IPS-18a (cell line): ENCODE measurements at regions not wholly inside any gene's neighbourhood (a gene's known extent, or its start where the extent isn't known, plus 50 kb on each side); places are given as distances from the start of the nearest gene placed in this dataset.

Experiments
- H3K27ac ChIP-seq: one replicate; pipeline ENCODE4 v1.5.1; 2013; ENCODE audit warnings: low read length
- H3K27me3 ChIP-seq: one replicate; pipeline ENCODE4 v1.6.1; 2013; ENCODE audit warnings: mild to moderate bottlenecking, low read length; ENCODE audit not compliant: control insufficient read depth, insufficient read depth
- H3K36me3 ChIP-seq: one replicate; pipeline ENCODE4 v1.6.1; 2013; ENCODE audit warnings: low read depth, low read length; ENCODE audit not compliant: control insufficient read depth
- H3K4me1 ChIP-seq: one replicate; pipeline ENCODE4 v1.6.1; 2013; ENCODE audit warnings: low read depth, low read length; ENCODE audit not compliant: control insufficient read depth
- H3K4me3 ChIP-seq: one replicate; pipeline ENCODE4 v1.5.1; 2013; ENCODE audit warnings: low read length
- H3K9ac ChIP-seq: one replicate; pipeline ENCODE4 v1.6.1; 2013; ENCODE audit warnings: mild to moderate bottlenecking, low read length, moderate library complexity
- H3K9me3 ChIP-seq: one replicate; pipeline ENCODE4 v1.6.1; 2013; ENCODE audit warnings: low read depth, low read length; ENCODE audit not compliant: control insufficient read depth

DNA sequence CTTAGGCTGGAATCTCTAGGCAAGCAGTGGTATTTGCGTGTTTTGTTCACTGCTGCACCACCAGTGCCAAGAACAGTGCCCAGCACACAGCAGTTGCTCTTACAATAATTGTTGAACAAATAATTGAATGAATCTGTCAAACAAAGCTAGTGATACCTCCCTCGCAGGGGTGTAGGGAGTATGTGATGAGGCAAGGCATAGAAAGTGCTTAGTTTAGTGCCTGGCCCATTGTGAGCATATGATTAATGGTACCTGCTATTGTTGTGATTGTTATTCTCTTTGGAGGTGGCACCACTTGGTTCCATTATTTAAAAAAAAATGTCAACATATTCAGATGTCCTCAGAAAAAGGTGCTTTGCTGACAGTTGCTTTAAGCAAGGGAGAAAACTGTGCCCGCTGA, 210.1 kb upstream of the TBX3 start:
- H3K9me3 ChIP-seq = no peaks in the 10 kb centered on the region
- H3K27ac ChIP-seq = no peak overlapping the region
- H3K4me3 ChIP-seq = no peak overlapping the region
- no peaks in the 10 kb centered on the region for H3K36me3 ChIP-seq
- H3K27me3 ChIP-seq = no peaks in the 10 kb centered on the region
- H3K9ac ChIP-seq = no peak overlapping the region
- no peaks in the 10 kb centered on the region for H3K4me1 ChIP-seq

DNA sequence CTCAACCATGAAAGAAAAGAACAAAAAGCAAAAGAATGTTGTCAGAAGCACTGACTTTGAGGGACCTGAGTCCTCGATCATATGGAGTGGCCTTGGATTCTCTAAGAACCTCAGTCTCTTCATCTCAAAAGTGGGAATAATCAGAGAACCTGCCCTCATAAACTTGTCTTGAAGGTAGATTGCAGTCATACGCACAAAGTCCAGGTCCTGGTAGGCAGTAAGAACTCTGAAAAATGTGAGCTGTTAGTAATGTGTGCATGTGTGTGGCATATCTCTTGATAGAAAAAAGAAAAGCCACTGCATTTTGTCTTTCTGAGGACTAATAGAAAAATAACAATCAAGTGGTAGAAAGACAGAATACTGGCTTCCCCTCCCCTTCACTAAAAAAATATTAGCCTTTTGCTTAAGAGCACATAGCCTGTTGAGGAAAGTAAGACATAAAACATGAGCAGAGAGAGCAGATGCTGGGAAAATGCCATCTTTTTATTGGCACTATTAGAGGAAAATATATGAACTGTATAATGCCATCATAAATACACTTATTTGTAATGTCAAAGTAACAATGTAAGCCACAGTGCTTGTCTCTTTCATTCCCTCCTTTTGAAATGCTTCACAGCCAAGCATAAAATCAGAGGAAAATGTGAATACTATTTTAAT, 205.1 kb upstream of the TBX3 start:
- Histone ChIP-seq H3K4me3 (no peak overlapping the region), H3K9me3 (no peaks in the 10 kb centered on the region), H3K27ac (no peak overlapping the region), H3K4me1 (no peaks in the 10 kb centered on the region), H3K27me3 (no peaks in the 10 kb centered on the region), H3K36me3 (no peaks in the 10 kb centered on the region), H3K9ac (no peak overlapping the region)

DNA sequence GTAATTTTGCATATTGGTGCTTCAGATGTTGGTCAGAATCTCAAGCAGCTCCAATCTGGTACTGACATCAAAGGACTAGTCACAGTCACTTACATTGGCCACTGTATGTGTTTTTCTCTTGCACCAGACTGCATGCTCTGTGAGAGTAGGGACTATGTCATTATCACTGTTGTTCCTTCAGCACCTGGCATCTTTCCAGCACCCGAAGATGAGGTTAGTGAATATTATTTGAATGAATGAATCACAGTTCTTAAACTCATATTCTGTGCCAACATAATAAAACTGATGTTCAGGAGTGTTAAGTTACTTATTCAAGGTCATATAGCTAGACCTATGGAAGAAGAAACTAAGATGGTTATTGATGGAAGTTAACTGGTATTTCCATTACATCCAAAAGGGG, 204.5 kb upstream of the TBX3 start:
- H3K27me3 ChIP-seq = no peaks in the 10 kb centered on the region
- H3K9ac ChIP-seq = no peak overlapping the region
- no peak overlapping the region for H3K27ac ChIP-seq
- H3K4me3 ChIP-seq = no peak overlapping the region
- no peaks in the 10 kb centered on the region for H3K9me3 ChIP-seq
- no peaks in the 10 kb centered on the region for H3K36me3 ChIP-seq
- H3K4me1 ChIP-seq = no peaks in the 10 kb centered on the region

DNA sequence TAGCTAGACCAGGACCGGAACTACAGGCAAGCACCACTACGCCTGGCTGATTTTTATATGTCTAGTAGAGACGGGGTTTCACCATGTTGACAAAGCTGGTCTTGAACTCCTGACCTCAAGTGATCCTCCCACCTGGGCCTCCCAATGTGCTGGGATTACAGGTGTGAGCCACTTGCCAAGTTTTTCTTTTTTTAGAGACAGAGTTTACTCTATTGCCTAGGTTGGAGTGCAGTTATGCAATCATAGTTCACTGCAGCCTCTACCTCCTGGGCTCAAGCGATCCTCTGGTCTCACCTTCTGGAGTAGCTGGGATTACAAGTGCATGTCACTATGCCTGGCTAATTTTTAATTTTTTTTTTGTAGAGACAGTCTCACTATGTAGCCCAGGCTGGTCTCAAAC, 201.5 kb upstream of the TBX3 start:
- H3K4me3 ChIP-seq = no peak overlapping the region
- H3K27ac ChIP-seq = no peak overlapping the region
- H3K27me3 ChIP-seq = no peaks in the 10 kb centered on the region
- no peaks in the 10 kb centered on the region for H3K4me1 ChIP-seq
- H3K36me3 ChIP-seq = no peaks in the 10 kb centered on the region
- no peak overlapping the region for H3K9ac ChIP-seq
- H3K9me3 ChIP-seq = no peaks in the 10 kb centered on the region

DNA sequence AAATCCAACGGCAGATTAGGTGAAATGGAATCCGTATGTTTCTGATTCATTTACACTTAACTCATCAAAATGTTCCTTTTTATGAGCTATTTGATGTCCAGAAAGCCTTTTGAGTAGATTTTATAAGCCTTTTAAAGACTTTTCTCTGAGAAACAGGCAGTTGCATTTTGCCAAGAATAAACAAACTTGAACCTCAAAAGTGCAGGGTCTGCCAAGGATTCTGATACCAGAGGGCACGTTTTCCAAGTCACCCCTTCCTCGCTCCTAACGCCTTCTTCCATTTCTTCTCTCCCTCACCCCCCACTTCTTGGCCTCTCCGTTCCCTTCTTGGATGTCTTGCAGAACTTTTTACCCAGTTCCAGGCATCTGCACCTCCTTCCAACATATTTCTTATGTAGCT, 200.6 kb upstream of the TBX3 start:
- Histone ChIP-seq H3K27ac (no peak overlapping the region), H3K9ac (no peak overlapping the region), H3K27me3 (no peaks in the 10 kb centered on the region), H3K36me3 (no peaks in the 10 kb centered on the region), H3K9me3 (no peaks in the 10 kb centered on the region), H3K4me3 (no peak overlapping the region), H3K4me1 (no peaks in the 10 kb centered on the region)

DNA sequence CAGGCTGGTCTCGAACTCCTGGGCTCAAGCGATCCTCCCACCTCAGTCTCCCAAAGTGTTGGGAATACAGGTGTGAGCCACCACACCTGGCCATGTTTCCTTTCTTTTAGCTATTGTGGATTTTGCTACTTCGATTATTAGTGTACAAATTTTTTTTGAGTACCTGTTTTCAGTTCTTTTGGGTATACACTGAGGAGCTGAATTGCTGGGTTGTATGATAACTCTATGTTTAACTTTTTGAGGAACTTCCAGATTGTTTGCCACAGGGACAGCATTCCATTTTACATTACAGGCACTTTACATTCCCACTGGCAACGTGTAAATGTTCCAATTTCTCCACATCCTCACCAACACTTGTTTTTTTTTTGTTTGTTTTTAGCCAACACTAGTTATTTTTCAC, 198.1 kb upstream of the TBX3 start:
- Histone ChIP-seq H3K9me3 (no peaks in the 10 kb centered on the region), H3K9ac (no peak overlapping the region), H3K27me3 (no peaks in the 10 kb centered on the region), H3K4me3 (no peak overlapping the region), H3K4me1 (no peaks in the 10 kb centered on the region), H3K36me3 (no peaks in the 10 kb centered on the region), H3K27ac (no peak overlapping the region)

DNA sequence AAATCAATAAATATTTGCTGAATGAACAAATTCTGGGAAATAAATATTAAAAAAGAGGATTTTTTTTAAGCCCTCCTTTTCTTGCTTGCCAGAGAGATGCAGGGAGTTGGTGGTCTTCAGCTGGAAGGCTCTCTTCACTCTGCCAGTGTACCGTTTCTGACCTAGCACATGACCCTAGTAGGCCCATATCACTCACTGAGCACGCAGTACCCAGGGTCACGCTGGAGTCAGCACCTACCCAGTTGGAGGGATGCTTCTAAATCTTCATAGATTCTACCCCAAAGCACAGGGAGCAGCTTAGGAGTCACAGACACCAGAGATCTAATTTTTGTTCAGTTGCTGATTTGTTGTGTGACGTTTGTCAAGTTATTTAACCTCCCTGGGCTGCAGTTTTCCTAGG, 195.4 kb upstream of the TBX3 start:
- no peak overlapping the region for H3K9ac ChIP-seq
- no peaks in the 10 kb centered on the region for H3K27me3 ChIP-seq
- no peak overlapping the region for H3K27ac ChIP-seq
- no peaks in the 10 kb centered on the region for H3K9me3 ChIP-seq
- H3K4me1 ChIP-seq = no peaks in the 10 kb centered on the region
- H3K36me3 ChIP-seq = no peaks in the 10 kb centered on the region
- no peak overlapping the region for H3K4me3 ChIP-seq

DNA sequence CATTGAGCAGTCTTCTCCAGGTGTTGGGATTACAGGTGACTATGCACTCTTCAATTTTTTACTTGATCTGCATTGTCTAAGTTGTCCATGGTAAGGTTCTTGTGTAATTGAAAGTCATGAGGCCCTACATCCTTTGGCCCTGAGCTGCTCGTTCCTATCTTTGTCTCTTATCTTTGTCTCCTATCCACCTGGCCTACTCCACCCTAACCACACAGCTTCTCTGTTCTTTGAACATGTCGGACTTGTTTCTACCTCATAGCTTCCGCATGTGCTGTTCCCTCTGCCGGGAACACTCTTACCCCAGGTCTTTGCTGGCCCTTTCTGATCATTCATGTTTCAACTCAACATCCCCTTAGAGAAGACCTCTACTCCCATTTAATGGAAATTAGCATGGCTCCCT, 194.8 kb upstream of the TBX3 start:
- Histone ChIP-seq H3K36me3 (no peaks in the 10 kb centered on the region), H3K27me3 (no peaks in the 10 kb centered on the region), H3K27ac (no peak overlapping the region), H3K9me3 (no peaks in the 10 kb centered on the region), H3K4me1 (no peaks in the 10 kb centered on the region), H3K9ac (no peak overlapping the region), H3K4me3 (no peak overlapping the region)

DNA sequence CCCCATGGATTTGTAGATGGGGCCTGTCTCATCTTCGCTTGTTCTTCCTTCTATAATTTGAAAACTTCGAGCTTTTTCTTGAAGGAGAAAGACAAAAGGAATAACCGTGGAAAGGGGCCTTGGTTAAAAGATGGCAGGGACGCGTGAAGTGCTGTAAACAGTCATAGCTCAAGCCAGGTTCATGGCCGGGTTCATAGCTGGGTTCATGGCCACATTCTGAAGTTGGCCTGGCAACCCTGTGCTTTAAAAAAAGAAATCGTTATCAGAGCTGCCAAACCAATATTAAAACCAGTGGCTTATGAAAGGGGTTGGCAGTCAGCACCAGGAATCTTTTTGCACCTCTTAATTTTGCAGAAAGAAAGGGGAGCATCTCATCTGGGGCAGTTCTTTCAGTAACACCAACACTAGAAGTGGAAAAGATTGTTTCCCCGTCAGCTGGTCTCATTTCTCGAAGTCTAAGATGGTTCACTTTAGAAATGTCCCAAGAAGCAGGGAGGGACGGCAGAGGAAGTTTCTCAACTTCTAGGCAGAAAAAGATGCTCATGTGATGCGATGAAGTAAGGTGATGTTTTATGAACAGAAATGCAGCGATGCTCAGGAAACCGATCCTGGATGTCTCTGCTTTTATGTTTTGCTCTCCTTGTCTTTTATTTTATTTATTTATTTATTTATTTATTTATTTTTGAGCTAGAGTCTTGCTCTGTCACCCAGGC, 193.1 kb upstream of the TBX3 start:
- H3K4me3 ChIP-seq = no peak overlapping the region
- no peaks in the 10 kb centered on the region for H3K4me1 ChIP-seq
- no peaks in the 10 kb centered on the region for H3K27me3 ChIP-seq

DNA sequence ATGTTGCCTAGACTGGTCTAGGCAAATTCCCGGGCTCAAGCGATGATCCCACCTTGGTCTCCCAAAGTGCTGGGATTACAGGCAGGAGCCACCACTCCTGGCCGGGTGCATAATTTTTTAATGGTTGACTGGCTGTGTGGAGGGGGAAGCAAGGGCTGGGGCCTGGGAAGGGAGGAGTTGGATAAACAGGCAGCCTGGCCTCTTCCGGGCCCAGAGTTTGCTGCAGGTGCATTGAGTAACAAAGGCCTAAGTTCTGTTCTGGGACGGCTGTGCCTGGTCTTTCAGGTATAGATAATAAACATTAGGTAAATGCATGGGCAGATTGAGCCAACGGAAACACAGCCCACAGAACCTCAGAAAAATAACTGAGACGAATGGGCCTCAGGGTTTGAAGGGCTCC, 191.3 kb upstream of the TBX3 start:
- Histone ChIP-seq H3K4me1 (no peaks in the 10 kb centered on the region), H3K9me3 (no peaks in the 10 kb centered on the region), H3K27me3 (no peaks in the 10 kb centered on the region), H3K27ac (no peak overlapping the region), H3K9ac (no peak overlapping the region), H3K36me3 (no peaks in the 10 kb centered on the region), H3K4me3 (no peak overlapping the region)

More for the DNA sequence above, 193.1 kb upstream of the TBX3 start:
- Histone ChIP-seq H3K9ac (no peak overlapping the region), H3K36me3 (no peaks in the 10 kb centered on the region), H3K27ac (no peak overlapping the region), H3K9me3 (no peaks in the 10 kb centered on the region)

DNA sequence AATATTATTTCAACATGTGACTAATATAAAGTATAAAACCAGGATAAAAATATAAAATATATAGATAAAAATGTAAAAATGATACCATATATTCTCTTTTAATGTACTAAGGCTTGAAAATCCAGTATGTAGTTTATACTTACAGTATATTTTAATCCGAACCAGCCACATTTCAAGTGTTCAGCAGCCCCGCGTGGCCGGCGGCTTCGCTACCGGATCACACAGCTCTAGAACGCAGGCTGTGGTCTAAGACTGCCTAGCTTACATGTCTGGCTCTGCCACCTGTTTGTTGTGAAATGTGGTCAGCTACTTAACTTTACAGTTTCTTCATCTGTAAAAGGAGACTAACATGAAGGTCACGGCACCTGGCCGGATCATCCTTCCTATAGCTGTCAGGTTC, 189.7 kb upstream of the TBX3 start:
- no peak overlapping the region for H3K27ac ChIP-seq
- no peaks in the 10 kb centered on the region for H3K9me3 ChIP-seq
- no peak overlapping the region for H3K4me3 ChIP-seq
- no peak overlapping the region for H3K9ac ChIP-seq
- no peaks in the 10 kb centered on the region for H3K36me3 ChIP-seq
- no peaks in the 10 kb centered on the region for H3K4me1 ChIP-seq
- no peaks in the 10 kb centered on the region for H3K27me3 ChIP-seq
